VCaP (cell line): ENCODE measurements at regions not wholly inside any gene's neighbourhood (a gene's known extent, or its start where the extent isn't known, plus 50 kb on each side); places are given as distances from the start of the nearest gene placed in this dataset.

Experiments used
- H3K27ac ChIP-seq: fragments of 450-650 bp; 2 replicates; pipeline ENCODE4 v1.5.1; 2017
- TF ChIP-seq, protein P1 (sequence below): fragments of 450-650 bp; conservative IDR thresholded peaks from 2 replicates; pipeline ENCODE4 v1.5.1; 2017; ENCODE audit warnings: mild to moderate bottlenecking, moderate library complexity

DNA sequence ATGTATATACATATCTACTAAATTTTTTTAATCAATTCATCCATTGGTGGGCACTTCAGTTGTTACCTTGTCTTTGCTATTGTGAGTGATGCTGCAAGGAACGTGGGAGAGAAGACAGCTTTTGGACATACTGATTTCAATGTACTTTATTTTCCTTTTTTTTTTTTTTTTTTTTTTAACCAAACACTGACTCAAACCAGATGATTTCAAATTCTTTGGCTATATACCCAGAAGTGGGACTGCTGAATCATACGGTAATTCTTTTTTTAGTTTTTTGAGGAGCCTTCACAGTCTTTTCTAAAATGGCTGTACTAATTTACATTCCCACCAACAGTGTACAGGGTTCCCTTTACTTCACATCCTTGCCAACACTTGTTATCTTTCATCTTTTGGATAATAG, 204.7 kb downstream of the INSIG2 start:
- TF ChIP-seq, protein P1, sequence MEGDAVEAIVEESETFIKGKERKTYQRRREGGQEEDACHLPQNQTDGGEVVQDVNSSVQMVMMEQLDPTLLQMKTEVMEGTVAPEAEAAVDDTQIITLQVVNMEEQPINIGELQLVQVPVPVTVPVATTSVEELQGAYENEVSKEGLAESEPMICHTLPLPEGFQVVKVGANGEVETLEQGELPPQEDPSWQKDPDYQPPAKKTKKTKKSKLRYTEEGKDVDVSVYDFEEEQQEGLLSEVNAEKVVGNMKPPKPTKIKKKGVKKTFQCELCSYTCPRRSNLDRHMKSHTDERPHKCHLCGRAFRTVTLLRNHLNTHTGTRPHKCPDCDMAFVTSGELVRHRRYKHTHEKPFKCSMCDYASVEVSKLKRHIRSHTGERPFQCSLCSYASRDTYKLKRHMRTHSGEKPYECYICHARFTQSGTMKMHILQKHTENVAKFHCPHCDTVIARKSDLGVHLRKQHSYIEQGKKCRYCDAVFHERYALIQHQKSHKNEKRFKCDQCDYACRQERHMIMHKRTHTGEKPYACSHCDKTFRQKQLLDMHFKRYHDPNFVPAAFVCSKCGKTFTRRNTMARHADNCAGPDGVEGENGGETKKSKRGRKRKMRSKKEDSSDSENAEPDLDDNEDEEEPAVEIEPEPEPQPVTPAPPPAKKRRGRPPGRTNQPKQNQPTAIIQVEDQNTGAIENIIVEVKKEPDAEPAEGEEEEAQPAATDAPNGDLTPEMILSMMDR: no peak
- H3K27ac ChIP-seq: no peak overlapping the region

DNA sequence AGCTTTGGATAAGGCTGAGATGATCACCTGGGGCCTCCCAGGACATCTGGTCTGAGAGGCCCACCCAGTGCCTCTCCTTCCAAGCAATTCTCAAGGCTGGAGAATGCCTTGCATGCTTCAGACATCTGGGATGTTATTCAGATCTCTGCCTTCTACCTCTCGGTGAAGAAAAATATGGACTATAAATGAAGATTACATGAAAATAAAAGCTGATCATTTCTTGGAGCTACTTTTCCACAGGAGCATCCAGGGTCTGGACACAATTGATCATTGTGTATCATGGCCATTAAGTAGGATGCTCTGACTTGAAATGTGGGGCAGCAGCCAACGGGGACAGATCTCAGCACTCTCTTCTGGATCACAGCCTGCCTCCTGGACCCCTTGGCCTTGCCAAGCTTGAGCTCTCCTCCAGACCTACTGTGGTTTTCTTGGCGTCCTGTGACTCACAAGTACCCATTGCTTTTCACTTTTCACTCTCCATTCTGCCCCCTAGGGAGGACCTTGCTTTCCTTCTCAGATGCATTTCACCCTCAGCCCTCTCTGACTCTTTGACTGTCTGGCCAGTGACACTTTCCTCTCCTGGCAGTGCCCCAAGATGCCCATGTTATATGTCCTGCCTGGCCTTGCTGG, 203.1 kb downstream of the INSIG2 start:
- TF ChIP-seq, protein P1: no peak
- no peak overlapping the region for H3K27ac ChIP-seq

DNA sequence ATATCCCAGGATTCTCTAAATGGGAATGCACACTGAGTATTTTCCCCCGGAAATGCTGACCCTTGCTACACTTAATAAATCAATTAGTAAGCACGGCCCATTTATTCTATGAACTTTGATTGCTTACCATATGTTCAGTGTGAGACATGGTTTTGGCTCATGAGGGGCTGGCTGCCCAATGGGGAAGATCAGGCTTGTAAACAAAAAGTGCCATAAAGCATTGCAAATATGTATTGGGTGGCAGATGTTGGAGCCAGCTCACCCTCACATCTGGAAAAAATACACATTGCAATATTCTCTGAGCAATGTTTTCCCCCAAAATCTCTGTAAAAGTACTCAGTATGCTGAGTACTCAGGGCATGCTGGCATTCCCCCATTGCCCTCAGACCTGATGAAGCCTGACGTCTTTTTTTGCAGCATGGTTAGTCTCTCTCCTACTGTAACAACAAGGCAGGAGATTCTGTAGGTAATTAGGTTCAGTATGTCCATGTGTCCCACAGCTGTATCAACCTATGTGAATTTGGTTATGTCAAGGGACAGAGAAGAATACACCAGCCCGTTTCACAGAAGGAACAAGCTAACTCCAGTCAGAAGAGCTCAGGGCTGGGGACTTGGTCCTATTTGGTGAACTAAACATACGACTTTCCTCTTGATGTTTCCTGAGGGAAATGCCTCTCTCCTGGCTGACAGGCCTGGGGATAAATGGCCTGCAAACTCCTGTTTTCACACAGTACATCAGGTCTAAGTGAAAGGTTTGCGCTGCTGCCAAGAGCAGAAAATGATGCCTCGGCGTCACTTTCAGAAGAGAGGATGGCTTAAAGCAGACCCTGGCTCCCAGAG, 202.4 kb downstream of the INSIG2 start:
- TF ChIP-seq, protein P1: no peak
- H3K27ac ChIP-seq: no peak overlapping the region

DNA sequence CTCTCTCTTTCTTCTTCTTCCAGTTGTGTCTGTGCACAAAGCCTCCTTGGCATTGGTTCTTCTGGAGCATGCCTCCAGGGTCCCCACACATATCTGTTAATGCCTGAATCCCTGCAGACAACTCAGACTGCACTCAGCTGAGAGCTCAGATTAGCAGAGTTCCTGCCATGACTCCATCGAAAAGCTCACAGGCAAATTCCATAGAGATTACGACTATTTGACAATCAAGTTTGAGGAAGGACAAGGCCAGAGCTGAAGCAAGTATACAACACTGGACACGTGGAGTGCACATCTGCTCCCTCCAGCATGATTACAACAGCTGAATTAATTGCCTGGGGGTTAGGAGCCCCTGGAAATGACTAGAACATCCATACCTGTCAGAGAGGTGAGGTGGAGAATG, 190.7 kb downstream of the INSIG2 start:
- TF ChIP-seq, protein P1: no peak
- H3K27ac ChIP-seq: no peak overlapping the region

DNA sequence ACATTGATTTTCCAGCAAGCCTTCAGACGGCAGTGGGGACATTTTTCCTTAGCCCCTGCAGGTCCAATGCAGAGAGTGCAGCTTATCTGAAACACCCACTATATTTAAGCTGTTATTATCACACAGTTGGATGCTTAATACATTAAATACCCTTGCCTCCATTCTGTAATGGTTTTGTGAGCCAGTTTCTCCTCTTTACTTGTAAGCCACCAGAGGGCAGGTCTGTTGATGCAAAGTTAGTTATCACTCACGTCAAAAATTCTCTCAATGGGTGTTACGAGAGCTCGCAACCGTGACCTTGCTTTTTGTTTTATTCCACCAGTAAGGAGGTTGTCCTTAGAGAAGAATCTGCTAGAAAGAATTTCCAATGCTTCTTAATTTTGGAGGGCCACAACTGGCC, 189.8 kb downstream of the INSIG2 start:
- TF ChIP-seq, protein P1: no peak
- H3K27ac ChIP-seq: no peak overlapping the region

DNA sequence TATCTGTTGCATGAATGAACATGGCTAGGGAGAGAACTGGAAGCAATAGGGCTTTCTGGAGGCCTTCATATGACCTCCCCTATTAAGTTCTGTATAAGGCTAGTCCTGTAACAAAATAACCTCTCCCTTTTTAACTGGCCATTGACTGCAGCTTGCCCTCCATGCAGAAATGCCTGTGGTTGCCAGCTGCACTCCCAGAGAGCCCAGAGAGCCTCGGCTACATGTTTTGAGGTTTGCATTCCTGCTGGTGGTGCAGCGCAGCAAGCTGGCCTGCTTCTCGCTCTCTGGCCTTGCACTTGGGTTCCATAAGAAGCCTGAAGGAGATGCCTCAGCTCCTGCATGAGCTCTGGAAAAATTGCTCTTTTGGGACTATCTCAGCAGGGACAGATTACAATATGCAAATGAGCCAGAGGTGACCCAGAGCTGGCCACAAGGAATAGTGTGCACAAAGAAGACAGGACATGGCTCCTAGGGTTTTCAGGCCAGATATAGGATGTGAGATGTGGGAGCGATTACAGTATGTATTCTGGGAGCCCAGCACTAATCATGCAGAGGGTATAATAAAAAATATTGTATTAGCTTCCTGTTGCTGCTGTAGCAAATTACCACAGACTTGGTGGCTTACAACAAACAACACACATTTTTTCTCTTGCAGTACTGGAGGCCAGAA, 186.7 kb downstream of the INSIG2 start:
- TF ChIP-seq, protein P1: no peak
- no peak overlapping the region for H3K27ac ChIP-seq

DNA sequence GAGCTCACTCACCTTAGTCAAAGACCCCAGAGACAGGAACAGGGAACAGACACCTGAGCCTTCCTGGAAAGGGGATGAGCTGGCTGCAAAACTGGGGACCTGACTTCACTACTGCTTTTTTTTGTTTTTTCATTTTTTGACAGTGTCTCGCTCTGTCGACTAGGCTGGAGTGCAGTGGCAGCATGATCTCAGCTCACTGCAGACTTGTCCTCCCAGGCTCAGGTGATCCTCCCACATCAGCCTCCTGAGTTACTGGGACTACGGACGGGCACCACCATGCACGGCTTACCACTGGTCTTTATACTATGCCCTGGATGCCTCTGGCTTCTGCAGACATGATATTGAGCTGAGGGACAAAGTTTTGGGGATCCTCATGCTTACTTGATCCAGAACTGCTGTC, 184.1 kb downstream of the INSIG2 start:
- no peak overlapping the region for H3K27ac ChIP-seq
- TF ChIP-seq, protein P1: no peak
